OCI-LY7 (cell line): ENCODE measurements at regions not wholly inside any gene's neighbourhood (a gene's known extent, or its start where the extent isn't known, plus 50 kb on each side); places are given as distances from the start of the nearest gene placed in this dataset.

Experiments used
- EZH2phosphoT487 ChIP-seq: fragments of 200-600 bp; sonication (generic); IDR thresholded peaks from 2 replicates; pipeline ENCODE4 v1.6.1; 2018; ENCODE audit warnings: low read depth, borderline replicate concordance, mild to moderate bottlenecking, mixed run types, antibody characterized with exemption, low read length, moderate library complexity, mixed read lengths
- TF ChIP-seq, protein P1 (sequence below): fragments of 200-600 bp; sonication (generic); conservative IDR thresholded peaks from 2 replicates; pipeline ENCODE4 v1.5.1; 2014; ENCODE audit warnings: mild to moderate bottlenecking, antibody characterized with exemption, low read length, moderate library complexity, mixed read lengths

DNA sequence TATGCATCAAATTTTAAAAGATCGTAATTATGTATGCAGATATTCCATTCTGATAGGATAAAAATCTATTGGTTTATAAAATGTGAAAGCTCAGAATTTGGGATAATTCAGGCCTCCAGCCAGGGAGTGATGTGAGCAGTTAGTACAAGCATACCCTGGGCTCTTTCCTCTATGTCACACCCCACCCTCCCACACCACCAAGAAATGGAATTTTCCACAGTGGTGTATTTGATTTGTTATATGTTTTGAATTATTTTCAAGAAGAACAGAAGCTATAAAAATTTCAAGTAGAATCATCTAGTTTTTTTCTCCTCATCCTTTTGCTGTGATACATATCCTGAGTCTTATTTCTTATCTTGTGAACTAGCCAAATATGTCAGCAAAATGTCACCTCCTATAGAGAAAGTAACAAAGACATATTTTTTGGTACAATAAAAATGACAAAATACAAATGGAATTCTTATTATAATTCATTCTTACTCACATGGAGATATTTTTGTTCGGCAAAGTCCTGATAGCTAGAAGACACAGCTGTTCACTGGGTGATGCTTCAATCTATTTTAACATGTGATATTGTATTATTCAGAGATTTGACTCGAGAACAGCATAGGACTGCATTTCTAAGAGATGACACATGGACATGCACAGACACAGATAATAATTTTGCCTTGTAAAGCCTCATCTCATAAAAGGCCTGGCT is 61.2 kb upstream of the FRY start:
- TF ChIP-seq, protein P1, sequence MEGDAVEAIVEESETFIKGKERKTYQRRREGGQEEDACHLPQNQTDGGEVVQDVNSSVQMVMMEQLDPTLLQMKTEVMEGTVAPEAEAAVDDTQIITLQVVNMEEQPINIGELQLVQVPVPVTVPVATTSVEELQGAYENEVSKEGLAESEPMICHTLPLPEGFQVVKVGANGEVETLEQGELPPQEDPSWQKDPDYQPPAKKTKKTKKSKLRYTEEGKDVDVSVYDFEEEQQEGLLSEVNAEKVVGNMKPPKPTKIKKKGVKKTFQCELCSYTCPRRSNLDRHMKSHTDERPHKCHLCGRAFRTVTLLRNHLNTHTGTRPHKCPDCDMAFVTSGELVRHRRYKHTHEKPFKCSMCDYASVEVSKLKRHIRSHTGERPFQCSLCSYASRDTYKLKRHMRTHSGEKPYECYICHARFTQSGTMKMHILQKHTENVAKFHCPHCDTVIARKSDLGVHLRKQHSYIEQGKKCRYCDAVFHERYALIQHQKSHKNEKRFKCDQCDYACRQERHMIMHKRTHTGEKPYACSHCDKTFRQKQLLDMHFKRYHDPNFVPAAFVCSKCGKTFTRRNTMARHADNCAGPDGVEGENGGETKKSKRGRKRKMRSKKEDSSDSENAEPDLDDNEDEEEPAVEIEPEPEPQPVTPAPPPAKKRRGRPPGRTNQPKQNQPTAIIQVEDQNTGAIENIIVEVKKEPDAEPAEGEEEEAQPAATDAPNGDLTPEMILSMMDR = no peak
- no peak for TF ChIP-seq EZH2phosphoT487
